Duodenal mucosa (tissue), 2 donors: ENCODE measurements at regions not wholly inside any gene's neighbourhood (a gene's known extent, or its start where the extent isn't known, plus 50 kb on each side); places are given as distances from the start of the nearest gene placed in this dataset.

Source experiments
- H3K27ac ChIP-seq: one replicate; pipeline ENCODE4 v1.7.0; 2013; ENCODE audit warnings: low read depth, low read length
- H3K27me3 ChIP-seq, 2 donors: one replicate each; pipeline ENCODE4 v1.7.0; 2013; ENCODE audit warnings: low read length in 2 of 2, control low read depth in 1 of 2; ENCODE audit not compliant: insufficient read depth in 2 of 2, control insufficient read depth in 1 of 2
- H3K36me3 ChIP-seq, 2 donors: one replicate each; pipeline ENCODE4 v1.7.0; 2013; ENCODE audit warnings: low read length in 2 of 2, control low read depth in 1 of 2; ENCODE audit not compliant: insufficient read depth in 2 of 2, control insufficient read depth in 1 of 2
- H3K4me1 ChIP-seq, 2 donors: one replicate each; pipeline ENCODE4 v1.7.0; 2013; ENCODE audit warnings: low read length in 2 of 2, control low read depth in 1 of 2; ENCODE audit not compliant: insufficient read depth in 2 of 2, control insufficient read depth in 1 of 2
- H3K4me3 ChIP-seq, 2 donors: one replicate each; pipeline ENCODE4 v1.7.0; 2013; ENCODE audit warnings: low read length in 2 of 2, low read depth in 1 of 2
- H3K9ac ChIP-seq, 2 donors: one replicate each; pipeline ENCODE4 v1.7.0; 2013; ENCODE audit warnings: low read length in 2 of 2, low read depth in 1 of 2
- H3K9me3 ChIP-seq, 2 donors: one replicate each; pipeline ENCODE4 v1.7.0; 2013; ENCODE audit warnings: low read length in 2 of 2, control low read depth in 1 of 2; ENCODE audit not compliant: control insufficient read depth in 1 of 2

DNA sequence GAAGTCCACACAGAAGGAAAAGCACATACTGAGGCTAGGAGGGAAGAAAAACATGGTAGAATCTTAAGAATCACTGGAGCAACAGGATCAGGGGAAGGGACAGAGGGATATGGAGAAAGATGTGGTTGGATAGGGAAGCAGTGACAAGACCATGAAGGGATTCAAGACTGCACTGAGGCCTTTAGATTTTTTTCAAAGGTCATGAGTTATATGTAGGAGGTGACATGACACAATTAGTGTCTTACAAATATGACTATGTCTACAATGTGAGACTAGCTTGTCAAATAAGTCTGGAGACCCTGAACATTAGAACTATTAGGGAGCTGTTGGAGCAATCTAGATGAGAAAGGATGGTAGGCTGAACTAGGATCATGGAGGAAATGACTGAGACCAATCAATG is 1130.3 kb upstream of the ZEB2 start:
- Histone ChIP-seq H3K27me3 (no peaks in the 10 kb centered on the region), H3K4me3 (no peak overlapping the region), H3K9me3 (no peaks in the 10 kb centered on the region), H3K4me1 (no peaks in the 10 kb centered on the region), H3K27ac (no peak overlapping the region), H3K9ac (no peak overlapping the region), H3K36me3 (no peaks in the 10 kb centered on the region)

DNA sequence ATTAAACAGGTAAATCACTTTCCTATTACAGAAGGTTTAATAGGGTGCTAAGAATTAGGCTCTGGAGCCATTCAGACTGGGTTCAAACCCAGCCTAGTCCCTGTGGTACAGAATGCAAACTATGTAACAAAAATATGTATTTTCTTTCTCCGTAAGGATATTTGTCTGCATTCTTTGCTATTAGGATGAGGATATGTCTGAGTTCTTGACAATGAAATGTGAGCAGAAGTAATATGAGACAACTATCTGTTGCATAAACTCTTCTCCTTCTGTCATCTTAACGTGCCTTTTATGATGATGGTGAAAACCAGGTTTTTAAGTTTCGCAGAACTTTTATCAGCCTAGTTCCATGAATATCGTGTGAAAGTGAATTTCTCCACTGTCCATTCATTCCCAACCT is 1129.1 kb upstream of the ZEB2 start:
- no peak overlapping the region for H3K4me3 ChIP-seq
- H3K36me3 ChIP-seq = no peaks in the 10 kb centered on the region
- no peaks in the 10 kb centered on the region for H3K27me3 ChIP-seq
- no peak overlapping the region for H3K27ac ChIP-seq
- no peaks in the 10 kb centered on the region for H3K4me1 ChIP-seq
- no peak overlapping the region for H3K9ac ChIP-seq
- H3K9me3 ChIP-seq = no peaks in the 10 kb centered on the region

DNA sequence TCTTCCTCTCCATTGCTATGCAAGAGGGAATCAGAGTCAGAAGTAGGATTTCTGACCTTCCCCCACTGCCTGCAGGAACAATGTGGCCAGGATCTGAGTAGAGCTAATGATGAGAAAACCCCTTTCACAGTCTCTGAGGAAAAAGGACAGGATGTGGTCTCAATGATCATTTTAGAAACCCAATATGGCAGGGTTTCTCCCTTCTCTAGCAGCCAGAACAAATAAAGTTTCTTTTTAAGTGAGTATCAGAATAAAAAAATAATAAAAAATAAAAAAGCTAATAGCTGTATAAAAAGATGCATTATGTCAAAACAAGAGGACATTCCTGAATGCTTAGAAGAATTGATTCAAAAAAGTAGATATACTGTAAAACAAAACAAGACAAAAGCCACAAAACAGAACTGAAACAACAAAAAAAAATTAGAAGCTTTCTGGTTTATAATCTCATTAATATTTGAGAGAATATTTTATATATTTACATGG is 1124.9 kb upstream of the ZEB2 start:
- H3K27ac ChIP-seq = no peak overlapping the region
- no peaks in the 10 kb centered on the region for H3K27me3 ChIP-seq
- H3K9me3 ChIP-seq = no peaks in the 10 kb centered on the region
- no peaks in the 10 kb centered on the region for H3K4me1 ChIP-seq
- no peaks in the 10 kb centered on the region for H3K36me3 ChIP-seq
- H3K9ac ChIP-seq = no peak overlapping the region
- H3K4me3 ChIP-seq = no peak overlapping the region

DNA sequence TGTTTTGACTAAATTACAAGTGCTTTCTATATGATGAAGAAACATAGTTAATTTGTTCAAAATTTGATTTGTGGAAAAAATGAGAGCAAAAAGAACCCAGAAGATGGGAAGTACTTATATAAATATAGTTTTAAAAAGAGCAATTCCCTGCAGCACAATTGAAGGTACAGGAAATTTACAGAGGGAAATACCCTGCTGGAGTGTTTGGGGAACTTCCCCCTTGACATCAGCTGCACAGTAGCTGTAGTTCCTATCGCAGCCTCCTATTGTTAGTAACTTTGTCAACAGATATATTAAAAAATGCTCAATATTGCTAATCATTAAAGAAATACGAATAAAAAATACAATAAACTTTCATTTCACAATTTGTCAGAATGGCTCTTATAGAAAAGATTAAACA is 1118.8 kb upstream of the ZEB2 start:
- no peaks in the 10 kb centered on the region for H3K36me3 ChIP-seq
- H3K27ac ChIP-seq = no peak overlapping the region
- no peak overlapping the region for H3K4me3 ChIP-seq
- H3K4me1 ChIP-seq = no peaks in the 10 kb centered on the region
- H3K9ac ChIP-seq = no peak overlapping the region
- no peaks in the 10 kb centered on the region for H3K27me3 ChIP-seq
- H3K9me3 ChIP-seq = no peaks in the 10 kb centered on the region

DNA sequence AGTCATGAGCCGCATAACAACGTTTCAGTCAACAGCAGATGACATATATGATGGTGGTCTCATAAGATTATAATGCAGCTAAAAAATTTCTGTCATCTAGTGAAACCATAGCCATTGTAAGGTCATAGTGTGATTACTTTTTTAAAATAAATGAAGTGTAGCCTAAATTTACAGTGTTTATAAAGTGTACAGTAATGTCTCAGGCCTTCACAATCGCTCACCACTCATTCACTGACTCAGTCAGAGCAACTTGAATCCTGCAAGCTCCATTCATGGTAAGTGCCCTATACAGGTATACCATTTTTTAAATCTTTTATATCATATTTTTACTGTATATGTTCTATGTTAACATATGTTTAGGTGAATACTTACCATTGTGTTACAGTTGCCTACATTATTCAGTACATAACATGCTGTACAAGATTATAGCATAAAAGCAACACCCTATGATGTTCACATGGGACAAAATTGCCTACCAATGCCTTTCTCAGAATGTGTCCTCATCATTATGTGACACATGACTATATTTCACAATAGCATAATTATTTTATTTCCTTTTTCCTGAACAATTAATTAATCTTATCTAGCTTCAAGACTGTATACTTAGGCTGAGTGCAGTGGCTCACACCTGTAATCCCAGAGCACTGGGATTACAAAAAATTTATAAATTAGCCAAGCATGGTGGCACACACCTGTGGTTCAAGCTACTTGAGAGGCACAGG is 1115.9 kb upstream of the ZEB2 start:
- Histone ChIP-seq H3K4me1 (no peaks in the 10 kb centered on the region), H3K36me3 (no peaks in the 10 kb centered on the region), H3K27me3 (no peaks in the 10 kb centered on the region), H3K27ac (no peak overlapping the region), H3K4me3 (no peak overlapping the region), H3K9ac (no peak overlapping the region), H3K9me3 (no peaks in the 10 kb centered on the region)

DNA sequence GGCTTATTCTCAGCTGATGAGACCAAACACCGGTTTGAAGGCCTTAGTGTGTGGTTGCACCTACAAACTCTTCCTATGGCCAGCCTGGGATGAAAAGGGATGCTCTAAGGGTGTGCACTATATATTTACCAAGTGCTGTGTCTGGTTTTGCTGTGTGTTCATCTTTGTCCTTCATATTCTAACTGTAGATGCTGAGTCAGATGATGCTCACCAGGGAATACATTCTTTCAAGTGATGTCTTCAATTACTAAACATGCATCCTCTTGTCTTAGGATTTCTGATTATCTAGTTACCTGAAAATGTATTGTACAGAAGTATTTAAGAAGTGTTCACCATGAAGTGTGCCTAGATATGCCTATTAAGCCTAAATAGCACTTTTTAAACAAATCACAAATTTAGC is 1111.6 kb upstream of the ZEB2 start:
- H3K27ac ChIP-seq = no peak overlapping the region
- H3K4me3 ChIP-seq = no peak overlapping the region
- no peaks in the 10 kb centered on the region for H3K4me1 ChIP-seq
- H3K9ac ChIP-seq = no peak overlapping the region
- no peaks in the 10 kb centered on the region for H3K36me3 ChIP-seq
- H3K9me3 ChIP-seq = no peaks in the 10 kb centered on the region
- no peaks in the 10 kb centered on the region for H3K27me3 ChIP-seq

DNA sequence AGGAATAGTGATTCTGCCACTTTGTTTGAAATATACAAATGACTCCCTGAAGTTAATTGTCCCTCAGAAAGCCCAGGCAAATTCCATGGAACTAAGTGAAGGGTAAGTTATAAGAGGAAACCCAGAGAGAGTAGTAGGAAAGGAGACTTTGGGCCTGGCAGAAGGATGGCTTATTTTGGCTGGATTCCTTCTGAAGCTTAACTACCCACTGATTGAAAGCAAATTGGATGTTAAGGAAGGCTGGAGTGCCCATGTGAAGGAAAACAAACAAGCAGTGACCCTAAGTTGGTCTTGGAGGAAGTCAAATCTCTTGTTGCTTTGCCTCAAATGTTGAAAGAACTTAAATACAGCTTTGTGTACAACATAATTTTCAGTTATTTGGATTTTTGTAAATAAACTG is 1106.4 kb upstream of the ZEB2 start:
- H3K9me3 ChIP-seq = no peaks in the 10 kb centered on the region
- H3K9ac ChIP-seq = no peak overlapping the region
- H3K36me3 ChIP-seq = no peaks in the 10 kb centered on the region
- H3K4me3 ChIP-seq = no peak overlapping the region
- H3K4me1 ChIP-seq = no peaks in the 10 kb centered on the region
- H3K27me3 ChIP-seq = no peaks in the 10 kb centered on the region
- H3K27ac ChIP-seq = no peak overlapping the region

DNA sequence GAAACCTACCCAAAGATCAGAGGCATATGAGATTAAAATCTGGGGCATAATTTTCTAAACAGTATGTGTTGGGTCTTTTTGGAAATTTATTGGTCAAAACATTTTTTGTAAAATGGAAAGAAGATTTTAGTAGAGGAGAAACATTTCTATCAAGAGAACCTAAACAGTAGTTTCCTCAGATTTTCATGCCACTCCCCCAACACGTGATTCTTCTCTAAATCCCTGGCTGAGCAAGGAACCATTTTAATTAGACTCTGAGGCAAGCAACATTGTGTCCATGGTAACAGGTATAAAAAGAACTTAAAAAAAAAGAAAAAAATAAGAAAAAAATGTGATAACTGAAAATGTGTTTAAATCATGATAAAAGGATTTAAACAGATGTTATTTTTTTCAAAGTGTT is 1105.2 kb upstream of the ZEB2 start:
- Histone ChIP-seq H3K9ac (no peak overlapping the region), H3K36me3 (no peaks in the 10 kb centered on the region), H3K27me3 (no peaks in the 10 kb centered on the region), H3K4me3 (no peak overlapping the region), H3K27ac (no peak overlapping the region), H3K4me1 (no peaks in the 10 kb centered on the region), H3K9me3 (no peaks in the 10 kb centered on the region)

DNA sequence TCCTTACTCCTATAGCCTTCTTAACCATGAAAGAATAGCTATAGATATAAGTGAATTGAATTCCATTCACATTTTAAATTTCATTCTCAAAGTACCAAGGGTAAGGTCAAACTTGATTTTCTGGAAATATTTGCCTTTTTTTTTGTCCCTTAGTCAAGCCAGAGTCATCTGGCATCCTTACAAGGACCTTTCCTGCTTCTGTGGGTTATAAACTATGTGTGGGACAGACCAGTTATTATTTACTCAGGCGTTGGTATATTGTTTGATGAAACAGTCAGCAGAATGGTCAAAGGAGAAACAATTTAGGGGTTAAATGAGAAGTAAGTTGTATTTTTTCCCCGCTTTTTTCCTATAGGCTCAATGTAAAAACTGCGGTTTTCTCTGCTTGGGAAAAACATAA is 1103.2 kb upstream of the ZEB2 start:
- Histone ChIP-seq H3K4me1 (no peaks in the 10 kb centered on the region), H3K27me3 (no peaks in the 10 kb centered on the region), H3K4me3 (no peak overlapping the region), H3K27ac (no peak overlapping the region), H3K36me3 (no peaks in the 10 kb centered on the region), H3K9me3 (no peaks in the 10 kb centered on the region), H3K9ac (no peak overlapping the region)

DNA sequence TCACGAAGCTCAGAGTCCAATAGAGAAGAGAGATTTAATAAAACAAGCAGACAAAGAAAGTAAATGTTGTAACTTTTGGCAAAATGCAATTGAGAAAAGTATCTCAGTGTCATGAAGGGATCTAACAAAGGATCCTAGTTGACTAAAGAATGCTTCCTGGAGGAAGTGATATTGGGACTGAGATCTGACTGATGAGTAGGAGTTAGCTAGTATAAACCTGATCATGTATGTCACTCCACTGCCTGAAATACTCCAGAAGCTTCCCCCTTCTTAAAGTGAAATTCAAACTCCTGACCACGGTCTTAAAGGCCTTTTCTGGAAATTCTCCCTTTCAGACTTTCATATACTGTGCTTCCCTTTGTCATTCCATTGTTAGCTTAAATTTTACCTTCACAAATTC is 1102.4 kb upstream of the ZEB2 start:
- Histone ChIP-seq H3K36me3 (no peaks in the 10 kb centered on the region), H3K27ac (no peak overlapping the region), H3K9ac (no peak overlapping the region), H3K27me3 (no peaks in the 10 kb centered on the region), H3K4me3 (no peak overlapping the region), H3K9me3 (no peaks in the 10 kb centered on the region), H3K4me1 (no peaks in the 10 kb centered on the region)

DNA sequence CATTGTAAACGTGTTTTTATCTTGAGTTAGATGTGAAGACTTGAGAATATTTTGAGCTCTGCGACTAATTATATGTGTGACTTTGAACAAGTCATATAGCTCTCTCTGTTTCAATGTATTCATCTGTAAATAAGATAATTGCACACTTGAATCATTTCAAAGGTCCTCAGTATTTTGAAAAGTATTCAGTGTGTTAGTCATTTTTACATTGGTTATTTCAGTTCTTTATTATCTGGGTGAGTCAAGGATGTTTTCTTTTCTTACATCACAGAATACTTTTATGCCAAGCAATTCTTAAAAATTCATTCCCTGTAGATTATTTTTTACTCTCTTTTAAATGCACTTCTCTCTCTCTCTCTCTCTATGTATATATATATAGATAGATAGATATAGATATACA is 1098.0 kb upstream of the ZEB2 start:
- Histone ChIP-seq H3K9me3 (no peaks in the 10 kb centered on the region), H3K4me1 (no peaks in the 10 kb centered on the region), H3K27me3 (no peaks in the 10 kb centered on the region), H3K36me3 (no peaks in the 10 kb centered on the region), H3K4me3 (no peak overlapping the region), H3K27ac (no peak overlapping the region), H3K9ac (no peak overlapping the region)
